ENCODE measurements at regions not wholly inside any gene's neighbourhood (a gene's known extent, or its start where the extent isn't known, plus 50 kb on each side); places are given as distances from the start of the nearest gene placed in this dataset.
"Not testable (repeated sequence)": the region's sequence is repeated elsewhere in the genome, so short reads cannot be mapped to it uniquely, and the experiment has no call there.

- not testable (repeated sequence) for TF ChIP-seq CTCF (IDR thresholded peaks at IDR 0.05; ENCODE audit: insufficient read depth, low read length); POLR2AphosphoS5 (IDR thresholded peaks at IDR 0.05; ENCODE audit: low read depth); SPI1 (IDR thresholded peaks at IDR 0.05; ENCODE audit: borderline replicate concordance, low read depth); GABPA (IDR thresholded peaks at IDR 0.05; ENCODE audit: low read depth)
- TF ChIP-seq, protein P1, sequence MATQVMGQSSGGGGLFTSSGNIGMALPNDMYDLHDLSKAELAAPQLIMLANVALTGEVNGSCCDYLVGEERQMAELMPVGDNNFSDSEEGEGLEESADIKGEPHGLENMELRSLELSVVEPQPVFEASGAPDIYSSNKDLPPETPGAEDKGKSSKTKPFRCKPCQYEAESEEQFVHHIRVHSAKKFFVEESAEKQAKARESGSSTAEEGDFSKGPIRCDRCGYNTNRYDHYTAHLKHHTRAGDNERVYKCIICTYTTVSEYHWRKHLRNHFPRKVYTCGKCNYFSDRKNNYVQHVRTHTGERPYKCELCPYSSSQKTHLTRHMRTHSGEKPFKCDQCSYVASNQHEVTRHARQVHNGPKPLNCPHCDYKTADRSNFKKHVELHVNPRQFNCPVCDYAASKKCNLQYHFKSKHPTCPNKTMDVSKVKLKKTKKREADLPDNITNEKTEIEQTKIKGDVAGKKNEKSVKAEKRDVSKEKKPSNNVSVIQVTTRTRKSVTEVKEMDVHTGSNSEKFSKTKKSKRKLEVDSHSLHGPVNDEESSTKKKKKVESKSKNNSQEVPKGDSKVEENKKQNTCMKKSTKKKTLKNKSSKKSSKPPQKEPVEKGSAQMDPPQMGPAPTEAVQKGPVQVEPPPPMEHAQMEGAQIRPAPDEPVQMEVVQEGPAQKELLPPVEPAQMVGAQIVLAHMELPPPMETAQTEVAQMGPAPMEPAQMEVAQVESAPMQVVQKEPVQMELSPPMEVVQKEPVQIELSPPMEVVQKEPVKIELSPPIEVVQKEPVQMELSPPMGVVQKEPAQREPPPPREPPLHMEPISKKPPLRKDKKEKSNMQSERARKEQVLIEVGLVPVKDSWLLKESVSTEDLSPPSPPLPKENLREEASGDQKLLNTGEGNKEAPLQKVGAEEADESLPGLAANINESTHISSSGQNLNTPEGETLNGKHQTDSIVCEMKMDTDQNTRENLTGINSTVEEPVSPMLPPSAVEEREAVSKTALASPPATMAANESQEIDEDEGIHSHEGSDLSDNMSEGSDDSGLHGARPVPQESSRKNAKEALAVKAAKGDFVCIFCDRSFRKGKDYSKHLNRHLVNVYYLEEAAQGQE (IDR thresholded peaks at IDR 0.05; ENCODE audit: insufficient replicate concordance, low read depth), result not testable (repeated sequence)
Measured at GRCh38 chr12:9428856-9429255, 178.9 kb downstream of the KLRB1 start.

Measured in HL-60 (cell line).